K562 (cell line): ENCODE measurements at regions not wholly inside any gene's neighbourhood (a gene's known extent, or its start where the extent isn't known, plus 50 kb on each side); places are given as distances from the start of the nearest gene placed in this dataset.

ENCODE experiments used
- ATAC-seq: fragments of 200-7000 bp; cut with Tn5 transposase; 3 replicates; pipeline ENCODE4 v1.9.1; 2020; ENCODE audit warnings: moderate library complexity
- BruUV-seq: library from RNA; stranded (reverse); fragments of 400-500 nt; replicated peaks from 2 replicates; lab custom pipeline; 2021; lab: Mats Ljungman, UMichigan
- CTCF ChIA-PET: fragments of 300-600 bp; formaldehyde crosslinking; extraction: SDS; loops from one replicate; lab custom pipeline; 2021; ENCODE audit warnings: low intra/inter-chr PET ratio; lab: Yijun Ruan, JAX
- POLR2A ChIA-PET: fragments of 300-600, 350-650 bp; sonication (Branson Sonifier 250); formaldehyde crosslinking; extraction: SDS; loops from one replicate; lab custom pipeline; 2021; ENCODE audit warnings: antibody characterized with exemption, inconsistent platforms; lab: Yijun Ruan, JAX
- DNase-seq, 4 experiments: peaks; one replicate each; pipeline versions ENCODE4 v3.0.0 to v3.0.0-alpha.2; 2011 to 2018; ENCODE audit warnings: low spot score in 3 of 4, mixed read lengths in 3 of 4; ENCODE audit errors: extremely low read depth in 1 of 4
- FAIRE-seq: peaks from 2 replicates; lab custom pipeline; 2011; peaks lifted over from hg19 to GRCh38; lab: Jason Lieb, UNC
- H2AFZ ChIP-seq: 2 replicates; pipeline ENCODE4 v1.6.0; 2011; ENCODE audit warnings: low read depth, low read length, control low read depth, inconsistent platforms
- H3K27ac ChIP-seq: fragments of 200-600 bp; 3 replicates; pipeline ENCODE4 v1.8.0; 2011; ENCODE audit warnings: low read depth, mild to moderate bottlenecking, control low read depth, inconsistent platforms, low read length, moderate library complexity, mixed read lengths; ENCODE audit errors: extremely low read depth
- H3K27me3 ChIP-seq, 2 experiments: fragments of 300-600 bp in 1 of 2; 2 replicates in 1 of 2; 3 replicates in 1 of 2; pipeline versions ENCODE4 v1.6.0 to v1.8.0; 2011; ENCODE audit warnings: inconsistent platforms in 2 of 2, low read length in 2 of 2, mild to moderate bottlenecking in 1 of 2, mixed read lengths in 1 of 2, moderate library complexity in 1 of 2; ENCODE audit not compliant: control insufficient read depth in 2 of 2, insufficient read depth in 2 of 2
- H3K36me3 ChIP-seq: fragments of 300-600 bp; 3 replicates; pipeline ENCODE4 v1.8.0; 2011; ENCODE audit warnings: mild to moderate bottlenecking, low read length, inconsistent platforms; ENCODE audit not compliant: control insufficient read depth, insufficient read depth
- H3K4me1 ChIP-seq, 2 experiments: fragments of 200-600 bp in 1 of 2; replicated peaks in 1 of 2; 2 replicates in 1 of 2; 3 replicates in 1 of 2; pipeline versions ENCODE4 v1.5.1 to v1.8.0; 2011; ENCODE audit warnings: inconsistent platforms in 2 of 2, low read length in 2 of 2, mild to moderate bottlenecking in 1 of 2, mixed read lengths in 1 of 2, moderate library complexity in 1 of 2; ENCODE audit not compliant: control insufficient read depth in 2 of 2, insufficient read depth in 2 of 2
- H3K4me2 ChIP-seq: 2 replicates; pipeline ENCODE4 v1.6.1; 2011; ENCODE audit warnings: low read length, control low read depth, inconsistent platforms, mixed read lengths; ENCODE audit not compliant: insufficient read depth
- H3K4me3 ChIP-seq: fragments of 200-600 bp; sonication (generic), shearing (Covaris generic); 2 replicates; pipeline ENCODE4 v1.5.1; 2016; ENCODE audit warnings: control low read depth, inconsistent platforms
- H3K79me2 ChIP-seq: fragments of 200-600 bp; 3 replicates; pipeline ENCODE4 v1.8.0; 2011; ENCODE audit warnings: low read length, inconsistent platforms; ENCODE audit not compliant: control insufficient read depth, insufficient read depth
- H3K9ac ChIP-seq, 2 experiments: 2 replicates each; pipeline versions ENCODE4 v1.6.0 to v1.6.1; 2011; ENCODE audit warnings: low read depth in 2 of 2, low read length in 2 of 2, control low read depth in 1 of 2, inconsistent platforms in 1 of 2, mild to moderate bottlenecking in 1 of 2, mixed read lengths in 1 of 2; ENCODE audit not compliant: insufficient read depth in 1 of 2
- H3K9me1 ChIP-seq: one replicate; pipeline ENCODE4 v1.6.0; 2011; ENCODE audit warnings: inconsistent platforms, mild to moderate bottlenecking, low read length, moderate library complexity; ENCODE audit not compliant: control insufficient read depth, insufficient read depth
- H3K9me3 ChIP-seq: replicated peaks from 2 replicates; pipeline ENCODE4 v1.5.1; 2011; ENCODE audit warnings: low read depth, low read length, inconsistent platforms; ENCODE audit not compliant: control insufficient read depth, insufficient read depth
- H4K20me1 ChIP-seq: replicated peaks from 2 replicates; pipeline ENCODE4 v1.6.1; 2011; ENCODE audit warnings: low read length, inconsistent platforms, mixed read lengths; ENCODE audit not compliant: control insufficient read depth, insufficient read depth
- CC2D1A ChIP-seq: fragments of 450-650 bp; IDR thresholded peaks from 2 replicates; pipeline ENCODE4 v1.6.1; 2017; ENCODE audit warnings: mild to moderate bottlenecking
- CLOCK ChIP-seq: fragments of 250-450 bp; sonication (Bioruptor Pico); IDR thresholded peaks from 2 replicates; pipeline ENCODE4 v1.4.0; 2020; ENCODE audit warnings: mild to moderate bottlenecking, moderate library complexity, borderline replicate concordance
- CREB5 ChIP-seq: fragments of 250-450 bp; sonication (Bioruptor Pico); IDR thresholded peaks from 2 replicates; pipeline ENCODE4 v1.5.0; 2020; ENCODE audit warnings: mild to moderate bottlenecking
- CSDE1 ChIP-seq, 2 experiments: fragments of 450-650 bp; IDR thresholded peaks; 2 replicates each; pipeline ENCODE4 v1.6.1; 2016; ENCODE audit warnings: mild to moderate bottlenecking in 1 of 2
- GABPB2 ChIP-seq: fragments of 250-450 bp; sonication (Bioruptor Pico); conservative IDR thresholded peaks from 2 replicates; pipeline ENCODE4 v1.5.1; 2021; ENCODE audit warnings: mild to moderate bottlenecking
- GTF2E2 ChIP-seq: fragments of 200-800 bp; sonication (Bioruptor generic); IDR thresholded peaks from 2 replicates; pipeline ENCODE4 v1.6.1; 2016; ENCODE audit warnings: missing genetic modification characterization, missing compliant biosample characterization
- HDAC1 ChIP-seq, 2 experiments: fragments of 450-650 bp; IDR thresholded peaks; 2 replicates each; pipeline ENCODE4 v1.6.1; 2016 to 2017; ENCODE audit warnings: inconsistent platforms in 1 of 2, mild to moderate bottlenecking in 1 of 2, moderate library complexity in 1 of 2
- HMGN3 ChIP-seq: IDR thresholded peaks from 2 replicates; pipeline ENCODE4 v1.6.1; 2011; ENCODE audit warnings: borderline replicate concordance, low read depth, mild to moderate bottlenecking, mixed read lengths, low read length; ENCODE audit not compliant: insufficient read length; ENCODE audit errors: extremely low read depth
- KLF16 ChIP-seq: IDR thresholded peaks from 2 replicates; pipeline ENCODE4 v1.6.1; 2016; ENCODE audit warnings: antibody characterized with exemption
- POLR2A ChIP-seq: fragments of 450-650 bp; conservative IDR thresholded peaks from 2 replicates; pipeline ENCODE4 v1.6.1; 2016
- SNAPC5 ChIP-seq: fragments of 250-450 bp; sonication (Bioruptor Pico); IDR thresholded peaks from 2 replicates; pipeline ENCODE4 v1.8.0; 2021; ENCODE audit warnings: moderate library complexity, mild to moderate bottlenecking, inconsistent platforms
- SRSF1 ChIP-seq: fragments of 200-400 bp; formaldehyde crosslinking; IDR thresholded peaks from 2 replicates; pipeline ENCODE4 v1.6.1; 2017; ENCODE audit warnings: mild to moderate bottlenecking, low read depth, low read length, moderate library complexity
- ZFX ChIP-seq: sonication (generic); formaldehyde crosslinking; IDR thresholded peaks from 2 replicates; pipeline ENCODE4 v1.8.0; 2022; ENCODE audit warnings: mild to moderate bottlenecking, missing genetic modification reagents, moderate library complexity
- ZNF766 ChIP-seq: fragments of 200-800 bp; sonication (Bioruptor generic); conservative IDR thresholded peaks from 2 replicates; pipeline ENCODE4 v1.6.1; 2016; ENCODE audit warnings: missing genetic modification characterization, missing compliant biosample characterization
- WGBS: fragments of 100-300 bp; shearing (Covaris generic); methylation state at CpG from one replicate; pipeline ENCODE4 v1.1.6; 2016; ENCODE audit warnings: low coverage, mixed read lengths; ENCODE audit not compliant: insufficient coverage; ENCODE audit errors: missing lambda C conversion rate; 5-methylcytosine and 5-hydroxymethylcytosine counted together
- in situ Hi-C: fragments of 300-500 bp; cut with MboI; formaldehyde crosslinking; loops from 4 replicates; pipeline ENCODE4 v1.15.0; 2018; ENCODE audit warnings: inconsistent platforms, mixed read lengths
- intact Hi-C: fragments of 100-400 bp; cut with micrococcal nuclease; formaldehyde crosslinking; loops from 2 replicates; pipeline ENCODE4 v1.14.2; 2022

GRCh38 chr5:36528588-36528987 is 77.8 kb upstream of the SLC1A3 start:
- DNase-seq: no peak
- in situ Hi-C loops: no loop called here
- H3K4me3 ChIP-seq: no peak overlapping the region
- POLR2A ChIA-PET: no interaction called here
- no peaks in the 10 kb centered on the region for H3K36me3 ChIP-seq
- H3K9ac ChIP-seq: no peak overlapping the region
- no peak overlapping the region for H3K27ac ChIP-seq
- no peak overlapping the region for H2AFZ ChIP-seq
- intact Hi-C loops: no loop called here
- 2% methylated on average over 6 of the region's 6 CpGs for WGBS
- peaks cover under 1 to 25% of the 10 kb centered on the region in 2 experiments for H3K27me3 ChIP-seq
- BruUV-seq: no TSS peak
- TF ChIP-seq CREB5 (CRISPR knock-in tag) (no peak), CLOCK (CRISPR knock-in tag) (no peak), SNAPC5 (CRISPR knock-in tag) (no peak), ZNF766 (CRISPR knock-in tag) (no peak), ZFX (CRISPR knock-in tag) (no peak), HMGN3 (no peak), SRSF1 (no peak), GABPB2 (CRISPR knock-in tag) (no peak), CSDE1 (IDR thresholded peaks at IDR 0.05) (no peak), GTF2E2 (tag) (no peak), POLR2A (no peak), CC2D1A (no peak), KLF16 (no peak), HDAC1 (IDR thresholded peaks at IDR 0.05) (no peak)
- TF ChIP-seq, all 486 proteins: peak for 0
- H4K20me1 ChIP-seq: no peaks in the 10 kb centered on the region
- H3K79me2 ChIP-seq: no peaks in the 10 kb centered on the region
- CTCF ChIA-PET: no interaction called here
- ATAC-seq (no peak), FAIRE-seq (no peak)
- no peaks in the 10 kb centered on the region for H3K9me3 ChIP-seq
- H3K4me1 ChIP-seq: no peaks in the 10 kb centered on the region
- H3K4me2 ChIP-seq: no peak overlapping the region
- H3K9me1 ChIP-seq: no peaks in the 10 kb centered on the region
